IgD-negative memory B cell (primary cell): ENCODE measurements at regions not wholly inside any gene's neighbourhood (a gene's known extent, or its start where the extent isn't known, plus 50 kb on each side); places are given as distances from the start of the nearest gene placed in this dataset.

Experiments used
- H3K27ac Mint-ChIP-seq, 3 donors: one replicate each; pipeline ENCODE4 v1.8.0; 2020 to 2022; ENCODE audit warnings: mild to moderate bottlenecking in 3 of 3, mixed read lengths in 3 of 3, moderate library complexity in 1 of 3
- H3K27me3 Mint-ChIP-seq: one replicate; pipeline ENCODE4 v1.8.0; 2021; ENCODE audit warnings: mixed read lengths
- H3K36me3 Mint-ChIP-seq: one replicate; pipeline ENCODE4 v1.8.0; 2020; ENCODE audit warnings: mild to moderate bottlenecking, mixed read lengths
- H3K4me1 Mint-ChIP-seq, 3 donors: one replicate each; pipeline ENCODE4 v1.8.0; 2020 to 2022; ENCODE audit warnings: mixed read lengths in 3 of 3, mild to moderate bottlenecking in 1 of 3
- H3K4me3 Mint-ChIP-seq, 4 donors: one replicate each; pipeline ENCODE4 v1.8.0; 2020 to 2022; ENCODE audit warnings: mild to moderate bottlenecking in 4 of 4, mixed read lengths in 4 of 4, moderate library complexity in 3 of 4
- H3K9me3 Mint-ChIP-seq, 3 donors: one replicate each; pipeline ENCODE4 v1.8.0; 2020 to 2021; ENCODE audit warnings: mixed read lengths in 3 of 3, mild to moderate bottlenecking in 1 of 3

- H3K9me3 Mint-ChIP-seq: no peaks in the 10 kb centered on the region
Measured at GRCh38 chr11:128305588-128305987, 281.8 kb downstream of the ETS1 start.

GRCh38 chr11:128304666-128305485 is 282.5 kb downstream of the ETS1 start:
- Mint-ChIP-seq H3K4me1 (peaks cover 34 to 53% (median 42%) of the 10 kb centered on the region in 3 donors), H3K9me3 (no peaks in the 10 kb centered on the region), H3K4me3 (peak overlapping the region; percentile 9 to 84 (median 24)), H3K27ac (peak overlapping the region in 2 of 3 donors; percentile 10 to 71), H3K27me3 (no peaks in the 10 kb centered on the region), H3K36me3 (peaks cover 1% of the 10 kb centered on the region)

More at GRCh38 chr11:128305588-128305987, 281.8 kb downstream of the ETS1 start:
- Mint-ChIP-seq H3K27ac (peak overlapping the region; percentile 10 to 71 (median 68)), H3K4me1 (peaks cover 33 to 50% (median 39%) of the 10 kb centered on the region in 3 donors), H3K36me3 (peaks cover 1% of the 10 kb centered on the region), H3K4me3 (peak overlapping the region in 2 of 4 donors; percentile 63 to 84), H3K27me3 (no peaks in the 10 kb centered on the region)

- H3K27ac Mint-ChIP-seq: peak overlapping the region in 2 of 3 donors; percentile 10 to 54
- peaks cover 1% of the 10 kb centered on the region for H3K36me3 Mint-ChIP-seq
- no peaks in the 10 kb centered on the region for H3K9me3 Mint-ChIP-seq
- no peaks in the 10 kb centered on the region for H3K27me3 Mint-ChIP-seq
- H3K4me3 Mint-ChIP-seq: peak overlapping the region in 1 of 4 donors; percentile 34
- H3K4me1 Mint-ChIP-seq: peaks cover 41 to 58% (median 49%) of the 10 kb centered on the region in 3 donors
Measured at GRCh38 chr11:128304116-128304515, 283.2 kb downstream of the ETS1 start.

GRCh38 chr11:128303383-128303782 is 284.0 kb downstream of the ETS1 start:
- Mint-ChIP-seq H3K4me1 (peaks cover 46 to 65% (median 57%) of the 10 kb centered on the region in 3 donors), H3K36me3 (peaks cover 1% of the 10 kb centered on the region), H3K9me3 (no peaks in the 10 kb centered on the region), H3K27me3 (no peaks in the 10 kb centered on the region), H3K27ac (peak overlapping the region; percentile 86 to 94 (median 87)), H3K4me3 (peak overlapping the region in 2 of 4 donors; percentile 6 to 30)

GRCh38 chr11:128302425-128303186 is 284.8 kb downstream of the ETS1 start:
- Mint-ChIP-seq H3K9me3 (no peaks in the 10 kb centered on the region), H3K4me3 (peak overlapping the region; percentile 53 to 77 (median 71)), H3K36me3 (peaks cover 1% of the 10 kb centered on the region), H3K4me1 (peaks cover 54 to 70% (median 60%) of the 10 kb centered on the region in 3 donors), H3K27me3 (no peaks in the 10 kb centered on the region), H3K27ac (peak overlapping the region; percentile 87 to 94 (median 93))

GRCh38 chr11:128301756-128302155 is 285.6 kb downstream of the ETS1 start:
- Mint-ChIP-seq H3K36me3 (peaks cover 1% of the 10 kb centered on the region), H3K27ac (peak overlapping the region; percentile 87 to 94 (median 93)), H3K27me3 (no peaks in the 10 kb centered on the region), H3K4me1 (peaks cover 62 to 79% (median 69%) of the 10 kb centered on the region in 3 donors), H3K9me3 (no peaks in the 10 kb centered on the region), H3K4me3 (peak overlapping the region; percentile 5 to 72 (median 60))

- Mint-ChIP-seq H3K4me1 (peaks cover 58 to 77% (median 70%) of the 10 kb centered on the region in 3 donors), H3K27me3 (no peaks in the 10 kb centered on the region), H3K9me3 (no peaks in the 10 kb centered on the region), H3K4me3 (no peak overlapping the region), H3K27ac (no peak overlapping the region), H3K36me3 (peaks cover under 1% of the 10 kb centered on the region)
Measured at GRCh38 chr11:128300785-128301184, 286.6 kb downstream of the ETS1 start.

GRCh38 chr11:128299132-128299726 is 288.1 kb downstream of the ETS1 start:
- H3K27me3 Mint-ChIP-seq: no peaks in the 10 kb centered on the region
- H3K9me3 Mint-ChIP-seq: no peaks in the 10 kb centered on the region
- peaks cover 54 to 70% (median 69%) of the 10 kb centered on the region in 3 donors for H3K4me1 Mint-ChIP-seq
- H3K4me3 Mint-ChIP-seq: peak overlapping the region in 3 of 4 donors; percentile 0 to 80 (median 60)
- H3K36me3 Mint-ChIP-seq: no peaks in the 10 kb centered on the region
- peak overlapping the region in 2 of 3 donors; percentile 63 to 95 for H3K27ac Mint-ChIP-seq

- peaks cover 1% of the 10 kb centered on the region for H3K27me3 Mint-ChIP-seq
- H3K9me3 Mint-ChIP-seq: no peaks in the 10 kb centered on the region
- peak overlapping the region in 3 of 4 donors; percentile 4 to 80 (median 60) for H3K4me3 Mint-ChIP-seq
- H3K36me3 Mint-ChIP-seq: no peaks in the 10 kb centered on the region
- peak overlapping the region; percentile 24 to 84 (median 63) for H3K27ac Mint-ChIP-seq
- H3K4me1 Mint-ChIP-seq: peaks cover 53 to 67% (median 66%) of the 10 kb centered on the region in 3 donors
Measured at GRCh38 chr11:128298271-128298670, 289.1 kb downstream of the ETS1 start.

- peak overlapping the region in 2 of 3 donors; percentile 63 to 84 for H3K27ac Mint-ChIP-seq
- no peaks in the 10 kb centered on the region for H3K36me3 Mint-ChIP-seq
- no peaks in the 10 kb centered on the region for H3K9me3 Mint-ChIP-seq
- peaks cover 1% of the 10 kb centered on the region for H3K27me3 Mint-ChIP-seq
- H3K4me3 Mint-ChIP-seq: peak overlapping the region in 2 of 4 donors; percentile 1 to 4
- peaks cover 53 to 66% (median 65%) of the 10 kb centered on the region in 3 donors for H3K4me1 Mint-ChIP-seq
Measured at GRCh38 chr11:128297805-128298204, 289.6 kb downstream of the ETS1 start.

GRCh38 chr11:128297091-128297651 is 290.2 kb downstream of the ETS1 start:
- H3K27me3 Mint-ChIP-seq: peaks cover 1% of the 10 kb centered on the region
- no peaks in the 10 kb centered on the region for H3K9me3 Mint-ChIP-seq
- peak overlapping the region; percentile 59 to 91 (median 63) for H3K27ac Mint-ChIP-seq
- no peaks in the 10 kb centered on the region for H3K36me3 Mint-ChIP-seq
- peak overlapping the region in 2 of 4 donors; percentile 4 to 52 for H3K4me3 Mint-ChIP-seq
- H3K4me1 Mint-ChIP-seq: peaks cover 55 to 70% (median 64%) of the 10 kb centered on the region in 3 donors

GRCh38 chr11:128294671-128295050 is 292.7 kb downstream of the ETS1 start:
- Mint-ChIP-seq H3K4me3 (peak overlapping the region in 1 of 4 donors; percentile 26), H3K9me3 (no peaks in the 10 kb centered on the region), H3K4me1 (peaks cover 62 to 79% (median 75%) of the 10 kb centered on the region in 3 donors), H3K27ac (no peak overlapping the region), H3K27me3 (peaks cover 1% of the 10 kb centered on the region), H3K36me3 (no peaks in the 10 kb centered on the region)

GRCh38 chr11:128294001-128294670 is 293.2 kb downstream of the ETS1 start:
- peak overlapping the region in 2 of 4 donors; percentile 26 to 37 for H3K4me3 Mint-ChIP-seq
- no peaks in the 10 kb centered on the region for H3K9me3 Mint-ChIP-seq
- peaks cover 61 to 78% (median 72%) of the 10 kb centered on the region in 3 donors for H3K4me1 Mint-ChIP-seq
- peaks cover 1% of the 10 kb centered on the region for H3K27me3 Mint-ChIP-seq
- no peaks in the 10 kb centered on the region for H3K36me3 Mint-ChIP-seq
- H3K27ac Mint-ChIP-seq: no peak overlapping the region

- H3K27ac Mint-ChIP-seq: peak overlapping the region; percentile 99 to 100 (median 99)
- peaks cover 48 to 69% (median 69%) of the 10 kb centered on the region in 3 donors for H3K4me1 Mint-ChIP-seq
- peak overlapping the region; percentile 82 to 98 (median 94) for H3K4me3 Mint-ChIP-seq
- H3K27me3 Mint-ChIP-seq: peaks cover 1% of the 10 kb centered on the region
- H3K9me3 Mint-ChIP-seq: no peaks in the 10 kb centered on the region
- no peaks in the 10 kb centered on the region for H3K36me3 Mint-ChIP-seq
Measured at GRCh38 chr11:128291835-128292234, 295.5 kb downstream of the ETS1 start.
